Gastrocnemius medialis (tissue), 4 donors: ENCODE measurements at regions not wholly inside any gene's neighbourhood (a gene's known extent, or its start where the extent isn't known, plus 50 kb on each side); places are given as distances from the start of the nearest gene placed in this dataset.

Source experiments
- ATAC-seq, 2 donors: fragments of 150-250 bp; one replicate each; pipeline ENCODE4 v1.9.1; 2016
- DNase-seq, 2 donors: peaks; one replicate each; pipeline ENCODE4 v3.0.0-alpha.2; 2019
- H3K27ac ChIP-seq, 4 donors: fragments of 200-600 bp; sonication (generic); 1 replicate in 1 of 4; 2 replicates in 3 of 4; pipeline ENCODE4 v1.5.1; 2016 to 2018; ENCODE audit warnings: mild to moderate bottlenecking in 2 of 4, moderate library complexity in 1 of 4
- H3K27me3 ChIP-seq, 3 donors: fragments of 200-600 bp; sonication (generic) in 2 of 3; 1 replicate in 1 of 3; 2 replicates in 2 of 3; pipeline versions ENCODE4 v1.5.1 to v1.6.0; 2016 to 2019; ENCODE audit warnings: mild to moderate bottlenecking in 1 of 3, moderate library complexity in 1 of 3
- H3K36me3 ChIP-seq, 2 donors: fragments of 200-600 bp; sonication (generic) in 1 of 2; one replicate each; pipeline ENCODE4 v1.5.1; 2017 to 2018
- H3K4me1 ChIP-seq, 2 donors: fragments of 200-600 bp; sonication (generic) in 1 of 2; one replicate each; pipeline ENCODE4 v1.5.1; 2016 to 2017; ENCODE audit warnings: mild to moderate bottlenecking in 2 of 2
- H3K4me3 ChIP-seq, 4 donors: fragments of 200-600 bp; sonication (generic) in 3 of 4; 1 replicate in 1 of 4; 2 replicates in 3 of 4; pipeline ENCODE4 v1.5.1; 2016 to 2019; ENCODE audit warnings: mild to moderate bottlenecking in 2 of 4
- H3K9me3 ChIP-seq, 3 donors: fragments of 200-600 bp; sonication (generic) in 2 of 3; 1 replicate in 1 of 3; 2 replicates in 2 of 3; pipeline ENCODE4 v1.5.1; 2016 to 2019
- POLR2A ChIP-seq, 2 donors: fragments of 450-650 bp; IDR thresholded peaks; one replicate each; pipeline ENCODE4 v1.6.1; 2017; ENCODE audit warnings: antibody characterized with exemption in 2 of 2, mild to moderate bottlenecking in 2 of 2, moderate library complexity in 2 of 2
- in situ Hi-C, 4 donors: fragments of 200-750 bp; cut with MboI; loops; one replicate each; pipeline versions ENCODE4 v1.15.0 to v1.8.0; 2017; ENCODE audit warnings: low sequenced_read_pairs in 4 of 4
- intact Hi-C: fragments of 100-400 bp; cut with DNase I; formaldehyde crosslinking; loops from one replicate; pipeline ENCODE4 v1.15.1; 2023; ENCODE audit warnings: low total_unique reads
- TF ChIP-seq, protein P1 (sequence below), 5 experiments: fragments of 450-650 bp in 3 of 5; fragments of 200-600 bp in 2 of 5; sonication (generic) in 2 of 5; IDR thresholded peaks in 4 of 5; conservative IDR thresholded peaks in 1 of 5; 1 replicate in 4 of 5; 2 replicates in 1 of 5; pipeline ENCODE4 v1.5.1; 2016 to 2019; ENCODE audit warnings: antibody characterized with exemption in 5 of 5, mild to moderate bottlenecking in 3 of 5, moderate library complexity in 3 of 5

GRCh38 chr10:131641231-131641630 is 259.6 kb upstream of the PPP2R2D start:
- H3K4me1 ChIP-seq: no peaks in the 10 kb centered on the region
- H3K27ac ChIP-seq: no peak overlapping the region
- DNase-seq (no peak), ATAC-seq (no peak)
- H3K36me3 ChIP-seq: no peaks in the 10 kb centered on the region
- intact Hi-C loops (no loop called here), in situ Hi-C loops (no loop called here)
- no peaks in the 10 kb centered on the region for H3K9me3 ChIP-seq
- H3K27me3 ChIP-seq: peaks cover 0 to 5% (median 3%) of the 10 kb centered on the region in 3 donors
- no peak overlapping the region for H3K4me3 ChIP-seq
- TF ChIP-seq, protein P1, sequence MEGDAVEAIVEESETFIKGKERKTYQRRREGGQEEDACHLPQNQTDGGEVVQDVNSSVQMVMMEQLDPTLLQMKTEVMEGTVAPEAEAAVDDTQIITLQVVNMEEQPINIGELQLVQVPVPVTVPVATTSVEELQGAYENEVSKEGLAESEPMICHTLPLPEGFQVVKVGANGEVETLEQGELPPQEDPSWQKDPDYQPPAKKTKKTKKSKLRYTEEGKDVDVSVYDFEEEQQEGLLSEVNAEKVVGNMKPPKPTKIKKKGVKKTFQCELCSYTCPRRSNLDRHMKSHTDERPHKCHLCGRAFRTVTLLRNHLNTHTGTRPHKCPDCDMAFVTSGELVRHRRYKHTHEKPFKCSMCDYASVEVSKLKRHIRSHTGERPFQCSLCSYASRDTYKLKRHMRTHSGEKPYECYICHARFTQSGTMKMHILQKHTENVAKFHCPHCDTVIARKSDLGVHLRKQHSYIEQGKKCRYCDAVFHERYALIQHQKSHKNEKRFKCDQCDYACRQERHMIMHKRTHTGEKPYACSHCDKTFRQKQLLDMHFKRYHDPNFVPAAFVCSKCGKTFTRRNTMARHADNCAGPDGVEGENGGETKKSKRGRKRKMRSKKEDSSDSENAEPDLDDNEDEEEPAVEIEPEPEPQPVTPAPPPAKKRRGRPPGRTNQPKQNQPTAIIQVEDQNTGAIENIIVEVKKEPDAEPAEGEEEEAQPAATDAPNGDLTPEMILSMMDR (IDR thresholded peaks at IDR 0.05 in 4 of 5, conservative IDR thresholded peaks at IDR 0.05 in 1 of 5): no peak
- no peak for TF ChIP-seq POLR2A (IDR thresholded peaks at IDR 0.05)

DNA sequence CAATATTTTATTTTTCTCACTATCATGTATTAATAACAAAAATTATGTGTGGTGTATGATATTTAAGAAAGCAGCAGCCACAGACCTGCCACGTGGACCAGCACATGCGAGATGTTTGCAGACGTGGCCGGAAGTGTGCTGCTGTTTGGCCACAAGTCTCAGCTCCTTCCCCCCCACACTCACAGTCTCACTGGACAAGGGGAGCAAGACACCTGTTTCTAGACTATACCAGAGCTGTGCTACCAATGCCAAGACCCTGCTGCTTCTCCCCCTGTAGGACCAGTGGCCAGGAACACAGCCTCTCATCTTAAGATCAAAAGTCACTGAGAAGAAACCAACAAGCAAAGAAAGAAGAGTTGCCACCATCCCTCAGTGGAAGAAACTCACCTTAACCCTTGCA is 258.9 kb upstream of the PPP2R2D start:
- DNase-seq (no peak), ATAC-seq (no peak)
- Histone ChIP-seq H3K36me3 (no peaks in the 10 kb centered on the region), H3K4me3 (no peak overlapping the region), H3K4me1 (no peaks in the 10 kb centered on the region), H3K9me3 (no peaks in the 10 kb centered on the region), H3K27ac (no peak overlapping the region), H3K27me3 (peaks cover 0 to 3% (median 0%) of the 10 kb centered on the region in 3 donors)
- in situ Hi-C loops (no loop called here), intact Hi-C loops (no loop called here)
- no peak for TF ChIP-seq POLR2A (IDR thresholded peaks at IDR 0.05)
- TF ChIP-seq, protein P1 (IDR thresholded peaks at IDR 0.05 in 4 of 5, conservative IDR thresholded peaks at IDR 0.05 in 1 of 5): no peak

DNA sequence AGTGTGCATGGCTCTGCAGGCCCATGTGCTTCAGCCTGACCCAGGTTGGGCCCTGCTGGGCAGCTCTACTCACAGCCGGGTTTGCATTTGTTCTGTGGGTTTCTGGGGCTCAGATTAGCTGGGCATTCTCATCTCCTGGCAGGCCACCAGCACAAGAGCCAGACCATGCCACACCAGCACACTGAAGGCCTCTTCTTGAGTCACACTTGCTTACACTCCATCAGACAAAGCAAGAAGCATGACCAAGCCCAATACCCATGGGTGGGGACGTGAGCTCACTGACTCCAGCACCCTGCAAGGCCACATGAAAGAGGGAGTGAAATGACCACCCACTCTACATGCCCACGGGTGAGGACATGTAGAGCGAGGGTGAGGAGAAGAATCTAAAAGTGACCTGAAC is 257.8 kb upstream of the PPP2R2D start:
- intact Hi-C loops (no loop called here), in situ Hi-C loops (no loop called here)
- H3K4me3 ChIP-seq: no peak overlapping the region
- TF ChIP-seq, protein P1 (IDR thresholded peaks at IDR 0.05 in 4 of 5, conservative IDR thresholded peaks at IDR 0.05 in 1 of 5): no peak
- TF ChIP-seq POLR2A (IDR thresholded peaks at IDR 0.05): no peak
- ATAC-seq (no peak), DNase-seq (no peak)
- peaks cover 0 to 3% (median 0%) of the 10 kb centered on the region in 3 donors for H3K27me3 ChIP-seq
- H3K9me3 ChIP-seq: no peaks in the 10 kb centered on the region
- no peak overlapping the region for H3K27ac ChIP-seq
- H3K36me3 ChIP-seq: no peaks in the 10 kb centered on the region
- no peaks in the 10 kb centered on the region for H3K4me1 ChIP-seq

GRCh38 chr10:131644289-131644688 is 256.5 kb upstream of the PPP2R2D start:
- intact Hi-C loops: no loop called here
- Histone ChIP-seq H3K36me3 (no peaks in the 10 kb centered on the region), H3K9me3 (no peaks in the 10 kb centered on the region), H3K4me1 (no peaks in the 10 kb centered on the region), H3K27ac (no peak overlapping the region), H3K27me3 (peaks cover 0 to 3% (median 0%) of the 10 kb centered on the region in 3 donors), H3K4me3 (peak overlapping the region in 3 of 4 donors; percentile 20 to 35 (median 25))
- TF ChIP-seq, protein P1 (IDR thresholded peaks at IDR 0.05 in 4 of 5, conservative IDR thresholded peaks at IDR 0.05 in 1 of 5): no peak
- TF ChIP-seq POLR2A (IDR thresholded peaks at IDR 0.05): no peak
- no peak for DNase-seq
- no peak for ATAC-seq
- in situ Hi-C loops: no loop called here
